ENCODE measurements at regions not wholly inside any gene's neighbourhood (a gene's known extent, or its start where the extent isn't known, plus 50 kb on each side); places are given as distances from the start of the nearest gene placed in this dataset.

- in situ Hi-C loops (cut with MboI): no loop called here
- H3K36me3 ChIP-seq (ENCODE audit: control insufficient read depth in 2 of 2, insufficient read depth in 2 of 2, low read length in 1 of 2): no peaks in the 10 kb centered on the region
- ChIA-PET CTCF (interaction anchor here (0.6 to 2.5 kb wide), 6 partner anchors 54 to 115 kb away, joined by 3 to 8 read pairs (median 3); no protein-coding TSS in a partner anchor), SMC1A (ENCODE audit: uncharacterized antibody, unreplicated experiment) (interaction anchor here (0.6 to 13.3 kb wide), 14 partner anchors 9 to 117 kb away, joined by 3 to 283 read pairs (median 3); partner anchors contain the start of gene SMNDC1), RAD21 (ENCODE audit: unreplicated experiment) (interaction anchor here (0.7 to 5.0 kb wide), 10 partner anchors 9 to 125 kb away, joined by 3 to 31 read pairs (median 4); no protein-coding TSS in a partner anchor), POLR2A (interaction anchor here (0.6 to 2.0 kb wide), 8 partner anchors 10 to 210 kb away, joined by 3 to 8 read pairs (median 4); no protein-coding TSS in a partner anchor)
- peak overlapping the region; percentile 29; the same call in 1 of the 2 replicates for H3K9ac ChIP-seq (ENCODE audit: control insufficient read depth, insufficient read depth, low read length)
- peaks cover 2% of the 10 kb centered on the region; the same call in 1 of the 3 replicates for H3K9me3 ChIP-seq (replicated peaks; ENCODE audit: control insufficient read depth, insufficient read depth, low read length)
- WGBS (ENCODE audit: insufficient coverage, insufficient replicate concordance, low lambda C conversion rate, missing lambda C conversion rate): 63% methylated on average over 3 of the region's 3 CpGs
- BruUV-seq (replicated peaks): no TSS peak
- intact Hi-C loops (cut with micrococcal nuclease; ENCODE audit: unreplicated experiment): no loop called here
- H3K4me2 ChIP-seq (ENCODE audit: control insufficient read depth, insufficient read depth): peak overlapping the region; percentile 46
- peak overlapping the region; percentile 41 for H3K27ac ChIP-seq (ENCODE audit: control insufficient read depth, insufficient read depth)
- no peaks in the 10 kb centered on the region for H4K20me1 ChIP-seq (ENCODE audit: control insufficient read depth, insufficient read depth)
- ATAC-seq (no peak), DNase-seq (ENCODE audit: low read depth, low spot score) (no peak), FAIRE-seq (no peak)
- no peaks in the 10 kb centered on the region for H3K79me2 ChIP-seq (ENCODE audit: control insufficient read depth, insufficient read depth, low read length)
- H2AFZ ChIP-seq (ENCODE audit: control insufficient read depth, low read depth, low read length): no peak overlapping the region
- H3K4me3 ChIP-seq: no peak overlapping the region
- H3K4me1 ChIP-seq (ENCODE audit: control insufficient read depth, insufficient read depth, low read length): peaks cover 73% of the 10 kb centered on the region
- H3K27me3 ChIP-seq (replicated peaks in 1 of 2; ENCODE audit: control insufficient read depth in 2 of 2, insufficient read depth in 2 of 2, low read length in 1 of 2): no peaks in the 10 kb centered on the region
- no peak for TF ChIP-seq ATF3 (IDR thresholded peaks at IDR 0.05; ENCODE audit: borderline replicate concordance, extremely low read depth, low read depth, low read length)
- no peak for TF ChIP-seq ZNF384 (IDR thresholded peaks at IDR 0.05; ENCODE audit: borderline replicate concordance, low read depth, low read length)
- no peak for TF ChIP-seq JUNB (IDR thresholded peaks at IDR 0.05)
- TF ChIP-seq BHLHE40 (IDR thresholded peaks at IDR 0.05; ENCODE audit: borderline replicate concordance in 1 of 2, low read depth in 2 of 2, low read length in 1 of 2): no peak
- no peak for TF ChIP-seq MYC (IDR thresholded peaks at IDR 0.05; ENCODE audit: insufficient read depth, insufficient read length, insufficient replicate concordance, low read length, severe bottlenecking)
- TF ChIP-seq CREM (IDR thresholded peaks at IDR 0.05; ENCODE audit: low read depth): no peak
- TF ChIP-seq MAX (IDR thresholded peaks at IDR 0.05; ENCODE audit: low read depth, low read length): no peak
- peak; percentile 15; the same call in 1 of the 2 replicates for TF ChIP-seq SPI1 (IDR thresholded peaks at IDR 0.05; ENCODE audit: borderline replicate concordance, insufficient read depth, low read depth, low read length)
- TF ChIP-seq ZBTB33 (IDR thresholded peaks at IDR 0.05): no peak
- 0 out of 2 replicates have a peak, but pooled peaks have one; percentile 35 for TF ChIP-seq NFIC (IDR thresholded peaks at IDR 0.05; ENCODE audit: low read depth, low read length)
- no peak for TF ChIP-seq MTA3 (IDR thresholded peaks at IDR 0.05; ENCODE audit: borderline replicate concordance, low read length)
- TF ChIP-seq RAD21 (IDR thresholded peaks at IDR 0.05; ENCODE audit: insufficient read depth, low read depth, low read length): no peak
- no peak for TF ChIP-seq PML (IDR thresholded peaks at IDR 0.05; ENCODE audit: low read length)
- no peak for TF ChIP-seq RFX5 (IDR thresholded peaks at IDR 0.05; ENCODE audit: low read depth, low read length)
- 0 out of 2 replicates have a peak, but pooled peaks have one; percentile 35 for TF ChIP-seq FOXM1 (IDR thresholded peaks at IDR 0.05; ENCODE audit: low read depth, low read length)
- TF ChIP-seq HDAC2 (IDR thresholded peaks at IDR 0.05): no peak
- no peak for TF ChIP-seq CREB1 (IDR thresholded peaks at IDR 0.05; ENCODE audit: low read depth)
- no peak for TF ChIP-seq ATF2 (IDR thresholded peaks at IDR 0.05; ENCODE audit: low read length)
- 0 out of 2 replicates have a peak, but pooled peaks have one; percentile 49 for TF ChIP-seq TCF12 (IDR thresholded peaks at IDR 0.05; ENCODE audit: low read depth, low read length)
- peak; percentile 83 for TF ChIP-seq EED (IDR thresholded peaks at IDR 0.05; ENCODE audit: low read depth)
- no peak for TF ChIP-seq CBFB (IDR thresholded peaks at IDR 0.05; ENCODE audit: low read depth)
- TF ChIP-seq IKZF2 (IDR thresholded peaks at IDR 0.05): peak; percentile 55 to 58; a peak in 3 of 4 replicates
Observed at GRCh38 chr10:110421512-110422138, 76.1 kb upstream of the DUSP5 start.
